Prostate gland (tissue), 2 donors: ENCODE measurements at regions not wholly inside any gene's neighbourhood (a gene's known extent, or its start where the extent isn't known, plus 50 kb on each side); places are given as distances from the start of the nearest gene placed in this dataset.
"Not testable (repeated sequence)": the region's sequence is repeated elsewhere in the genome, so short reads cannot be mapped to it uniquely, and the experiment has no call there.

Source experiments
- DNase-seq: peaks from one replicate; pipeline ENCODE4 v3.0.0-alpha.2; 2019; ENCODE audit warnings: low spot score
- H3K27ac ChIP-seq, 2 donors: fragments of 200-600 bp; sonication (generic); 2 replicates each; pipeline ENCODE4 v1.5.1; 2017 to 2019
- H3K27me3 ChIP-seq: fragments of 200-600 bp; sonication (generic); replicated peaks from 2 replicates; pipeline ENCODE4 v1.5.1; 2019; ENCODE audit not compliant: insufficient read depth
- H3K36me3 ChIP-seq, 2 donors: fragments of 200-600 bp; sonication (generic); 1 replicate in 1 of 2; 2 replicates in 1 of 2; pipeline versions ENCODE4 v1.5.1 to v1.8.1; 2017 to 2019
- H3K4me1 ChIP-seq: fragments of 200-600 bp; sonication (generic); replicated peaks from 2 replicates; pipeline ENCODE4 v1.5.1; 2019
- H3K4me3 ChIP-seq, 2 donors: fragments of 200-600 bp; sonication (generic); 2 replicates each; pipeline ENCODE4 v1.5.1; 2017 to 2019
- H3K9me3 ChIP-seq: fragments of 200-600 bp; sonication (generic); 2 replicates; pipeline ENCODE4 v1.5.1; 2017
- POLR2A ChIP-seq: fragments of 450-650 bp; IDR thresholded peaks from one replicate; pipeline ENCODE4 v1.6.1; 2016; ENCODE audit warnings: antibody characterized with exemption, mild to moderate bottlenecking
- POLR2AphosphoS5 ChIP-seq: sonication (generic); formaldehyde crosslinking; IDR thresholded peaks from one replicate; pipeline ENCODE4 v1.6.1; 2017; ENCODE audit warnings: antibody characterized with exemption
- WGBS: methylation state at CpG from one replicate; pipeline ENCODE4 v1.1.5; 2018; 5-methylcytosine and 5-hydroxymethylcytosine counted together
- intact Hi-C: fragments of 100-400 bp; cut with DNase I; formaldehyde crosslinking; loops from one replicate; pipeline ENCODE4 v1.14.2; 2022
- TF ChIP-seq, protein P1 (sequence below), 4 experiments: fragments of 200-600 bp in 2 of 4; fragments of 450-650 bp in 2 of 4; sonication (generic) in 2 of 4; IDR thresholded peaks; 1 replicate in 3 of 4; 2 replicates in 1 of 4; pipeline ENCODE4 v1.5.1; 2016 to 2019; ENCODE audit warnings: antibody characterized with exemption in 4 of 4, mild to moderate bottlenecking in 2 of 4, moderate library complexity in 2 of 4

DNA sequence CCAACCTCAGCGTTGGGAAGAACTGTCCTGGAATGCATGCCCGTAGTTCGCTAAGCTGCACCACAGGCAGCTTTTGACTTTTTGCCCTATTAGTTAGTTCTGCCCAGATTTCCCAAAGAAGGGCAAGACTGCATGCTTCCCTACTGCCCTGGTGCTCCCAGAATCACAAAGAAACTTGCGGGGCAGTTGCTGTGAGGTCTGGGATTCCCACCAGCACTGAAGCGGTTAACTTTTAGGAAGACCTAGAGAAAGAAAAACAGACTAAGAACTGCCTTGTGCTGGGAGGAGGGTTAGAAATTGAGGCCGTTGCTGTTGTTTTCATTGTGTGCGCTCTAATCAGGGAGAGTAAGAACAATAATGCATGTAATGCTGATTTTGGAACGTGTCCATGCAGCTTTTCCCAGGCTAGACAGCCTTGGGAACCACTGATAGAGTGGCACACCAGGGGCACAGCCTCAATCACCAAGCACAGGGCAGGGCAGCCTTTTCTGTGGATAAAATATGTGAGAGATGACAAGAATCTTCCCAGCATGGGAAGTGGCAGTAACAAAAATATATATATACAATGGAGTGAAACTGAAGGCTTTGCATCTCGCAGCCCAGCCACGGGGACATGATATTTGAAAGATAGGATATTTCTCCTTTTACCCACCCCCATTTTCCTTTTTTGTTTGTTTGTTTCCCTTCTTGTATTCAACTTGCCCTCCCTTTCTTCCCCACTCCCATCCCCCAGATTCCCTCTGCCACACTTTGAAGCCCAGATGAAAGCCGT, 137.7 kb upstream of the HEY2 start:
- DNase-seq, result no peak
- Histone ChIP-seq H3K27ac (no peak overlapping the region), H3K36me3 (no peaks in the 10 kb centered on the region), H3K9me3 (no peaks in the 10 kb centered on the region), H3K27me3 (no peaks in the 10 kb centered on the region), H3K4me3 (no peak overlapping the region), H3K4me1 (no peaks in the 10 kb centered on the region)
- WGBS, result 20% methylated on average over 11 of the region's 11 CpGs
- intact Hi-C loops, result no loop called here
- TF ChIP-seq POLR2A (no peak), POLR2AphosphoS5 (no peak)
- TF ChIP-seq, protein P1, sequence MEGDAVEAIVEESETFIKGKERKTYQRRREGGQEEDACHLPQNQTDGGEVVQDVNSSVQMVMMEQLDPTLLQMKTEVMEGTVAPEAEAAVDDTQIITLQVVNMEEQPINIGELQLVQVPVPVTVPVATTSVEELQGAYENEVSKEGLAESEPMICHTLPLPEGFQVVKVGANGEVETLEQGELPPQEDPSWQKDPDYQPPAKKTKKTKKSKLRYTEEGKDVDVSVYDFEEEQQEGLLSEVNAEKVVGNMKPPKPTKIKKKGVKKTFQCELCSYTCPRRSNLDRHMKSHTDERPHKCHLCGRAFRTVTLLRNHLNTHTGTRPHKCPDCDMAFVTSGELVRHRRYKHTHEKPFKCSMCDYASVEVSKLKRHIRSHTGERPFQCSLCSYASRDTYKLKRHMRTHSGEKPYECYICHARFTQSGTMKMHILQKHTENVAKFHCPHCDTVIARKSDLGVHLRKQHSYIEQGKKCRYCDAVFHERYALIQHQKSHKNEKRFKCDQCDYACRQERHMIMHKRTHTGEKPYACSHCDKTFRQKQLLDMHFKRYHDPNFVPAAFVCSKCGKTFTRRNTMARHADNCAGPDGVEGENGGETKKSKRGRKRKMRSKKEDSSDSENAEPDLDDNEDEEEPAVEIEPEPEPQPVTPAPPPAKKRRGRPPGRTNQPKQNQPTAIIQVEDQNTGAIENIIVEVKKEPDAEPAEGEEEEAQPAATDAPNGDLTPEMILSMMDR (IDR thresholded peaks at IDR 0.05), result no peak

GRCh38 chr6:125612345-125612846, 137.0 kb upstream of the HEY2 start:
- Histone ChIP-seq H3K27ac (no peak overlapping the region), H3K4me3 (no peak overlapping the region), H3K4me1 (no peaks in the 10 kb centered on the region), H3K36me3 (no peaks in the 10 kb centered on the region), H3K9me3 (no peaks in the 10 kb centered on the region), H3K27me3 (no peaks in the 10 kb centered on the region)
- WGBS, result 12% methylated on average over 3 of the region's 3 CpGs
- no peak for DNase-seq
- no peak for TF ChIP-seq POLR2A
- TF ChIP-seq POLR2AphosphoS5, result no peak
- TF ChIP-seq, protein P1 (IDR thresholded peaks at IDR 0.05), result no peak
- intact Hi-C loops, result no loop called here

DNA sequence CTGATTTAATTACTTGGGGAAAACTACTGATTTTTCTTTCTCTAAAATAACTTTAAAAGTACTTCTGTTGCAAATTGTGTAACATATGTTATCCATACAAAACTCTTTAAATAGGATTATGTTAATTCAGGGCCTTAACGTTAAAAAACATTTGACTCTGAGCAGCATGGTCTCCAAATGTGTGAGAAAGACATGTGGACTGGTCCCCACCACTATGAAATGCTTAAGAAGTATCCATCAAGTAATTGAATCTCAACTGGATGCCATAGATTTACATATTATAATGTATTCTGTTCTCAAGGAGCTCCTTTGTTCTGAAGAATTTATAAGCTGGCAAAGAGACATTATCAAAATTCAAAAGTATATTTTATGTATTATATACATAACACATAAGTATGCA, 130.8 kb upstream of the HEY2 start:
- WGBS, result 53% methylated on average over 1 of the region's 1 CpG
- intact Hi-C loops, result no loop called here
- TF ChIP-seq POLR2A (no peak), POLR2AphosphoS5 (no peak)
- TF ChIP-seq, protein P1 (IDR thresholded peaks at IDR 0.05), result no peak

GRCh38 chr6:125623085-125623484, 126.3 kb upstream of the HEY2 start:
- Histone ChIP-seq H3K36me3 (no peaks in the 10 kb centered on the region), H3K9me3 (no peaks in the 10 kb centered on the region), H3K27ac (no peak overlapping the region), H3K27me3 (no peaks in the 10 kb centered on the region), H3K4me1 (no peaks in the 10 kb centered on the region), H3K4me3 (no peak overlapping the region)
- DNase-seq, result no peak
- intact Hi-C loops, result no loop called here
- TF ChIP-seq, protein P1 (IDR thresholded peaks at IDR 0.05), result no peak
- TF ChIP-seq POLR2AphosphoS5 (no peak), POLR2A (no peak)

More for the DNA sequence above, 130.8 kb upstream of the HEY2 start:
- Histone ChIP-seq H3K36me3 (no peaks in the 10 kb centered on the region), H3K4me1 (no peaks in the 10 kb centered on the region), H3K27ac (no peak overlapping the region), H3K27me3 (no peaks in the 10 kb centered on the region), H3K9me3 (no peaks in the 10 kb centered on the region), H3K4me3 (no peak overlapping the region)
- no peak for DNase-seq

DNA sequence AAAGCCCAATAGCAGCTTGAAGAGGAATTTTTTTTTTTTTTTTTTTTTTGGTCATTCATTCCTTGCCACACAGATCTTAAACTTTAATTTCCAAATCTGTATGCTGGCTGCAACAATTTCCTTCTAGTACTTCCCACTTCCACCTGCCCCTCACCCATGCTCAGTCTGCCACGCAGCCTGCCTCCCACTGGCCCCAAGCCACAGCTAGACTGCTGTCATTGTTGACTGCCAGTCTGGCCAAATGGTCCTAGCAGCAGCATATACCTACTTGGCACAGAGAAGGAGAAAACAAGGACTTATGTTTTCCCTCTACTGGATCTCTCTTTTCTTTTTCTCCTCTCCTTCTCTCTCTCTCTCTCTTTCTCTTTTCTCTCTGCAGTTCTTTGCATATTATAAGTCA, 118.3 kb upstream of the HEY2 start:
- DNase-seq, result no peak
- no peaks in the 10 kb centered on the region for H3K9me3 ChIP-seq
- no peaks in the 10 kb centered on the region for H3K27me3 ChIP-seq
- 69% methylated on average over 1 of the region's 1 CpG for WGBS
- no peaks in the 10 kb centered on the region for H3K36me3 ChIP-seq
- H3K4me3 ChIP-seq, result no peak overlapping the region
- no peak for TF ChIP-seq POLR2A
- TF ChIP-seq, protein P1 (IDR thresholded peaks at IDR 0.05), result no peak
- no peak for TF ChIP-seq POLR2AphosphoS5
- H3K4me1 ChIP-seq, result no peaks in the 10 kb centered on the region
- no peak overlapping the region for H3K27ac ChIP-seq
- intact Hi-C loops, result no loop called here

DNA sequence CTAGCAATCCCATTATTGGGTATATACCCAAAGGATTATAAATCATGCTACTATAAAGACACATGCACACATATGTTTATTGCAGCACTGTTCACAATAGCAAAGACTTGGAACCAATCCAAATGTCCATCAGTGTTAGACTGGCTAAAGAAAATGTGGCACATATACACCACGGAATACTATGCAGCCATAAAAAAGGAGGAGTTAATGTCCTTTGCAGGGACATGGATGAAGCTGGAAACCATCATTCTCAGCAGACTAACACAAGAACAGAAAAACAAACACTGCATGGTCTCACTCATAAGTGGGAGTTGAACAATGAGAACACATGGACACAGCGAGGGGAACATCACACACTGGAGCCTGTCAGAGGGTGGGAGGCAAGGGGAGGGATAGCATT, 113.4 kb upstream of the HEY2 start:
- H3K27ac ChIP-seq, DNase-seq, H3K4me1 ChIP-seq, H3K36me3 ChIP-seq, H3K4me3 ChIP-seq, H3K27me3 ChIP-seq, H3K9me3 ChIP-seq, intact Hi-C loops: not testable (repeated sequence)
- 98% methylated on average over 2 of the region's 2 CpGs for WGBS
